Stomach (tissue), 8 donors: ENCODE measurements at regions not wholly inside any gene's neighbourhood (a gene's known extent, or its start where the extent isn't known, plus 50 kb on each side); places are given as distances from the start of the nearest gene placed in this dataset.
"Not testable (repeated sequence)": the region's sequence is repeated elsewhere in the genome, so short reads cannot be mapped to it uniquely, and the experiment has no call there.

Experiments
- DNase-seq, 2 donors: peaks; one replicate each; pipeline versions ENCODE4 v3.0.0 to v3.0.0-alpha.2; 2013 to 2019
- H3K27ac ChIP-seq, 5 donors: fragments of 200-600 bp in 4 of 5; sonication (generic) in 4 of 5; one replicate each; pipeline ENCODE4 v1.5.1; 2013 to 2019; ENCODE audit warnings: mild to moderate bottlenecking in 1 of 5, moderate library complexity in 1 of 5
- H3K27me3 ChIP-seq, 3 donors: fragments of 200-600 bp; sonication (generic); one replicate each; pipeline ENCODE4 v1.5.1; 2017 to 2019; ENCODE audit warnings: mixed run types in 1 of 3
- H3K36me3 ChIP-seq, 4 donors: fragments of 200-600 bp; sonication (generic); 1 replicate in 3 of 4; 2 replicates in 1 of 4; pipeline ENCODE4 v1.5.1; 2016 to 2019
- H3K4me1 ChIP-seq, 4 donors: fragments of 200-600 bp; sonication (generic); one replicate each; pipeline ENCODE4 v1.5.1; 2016 to 2019
- H3K4me3 ChIP-seq, 4 donors: fragments of 200-600 bp; sonication (generic) in 3 of 4; one replicate each; pipeline ENCODE4 v1.5.1; 2016 to 2019; ENCODE audit warnings: mild to moderate bottlenecking in 1 of 4
- H3K9me3 ChIP-seq, 4 donors: fragments of 200-600 bp; sonication (generic); one replicate each; pipeline ENCODE4 v1.5.1; 2016 to 2019
- WGBS, 5 donors: extraction: QIAGEN DNeasy Blood & Tissue Kit in 3 of 5; methylation state at CpG; one replicate each; pipeline versions ENCODE4 v1.1.5 to v1.1.7; 2013 to 2018; 5-methylcytosine and 5-hydroxymethylcytosine counted together
- intact Hi-C: fragments of 100-400 bp; cut with DNase I; formaldehyde crosslinking; loops from one replicate; pipeline ENCODE4 v1.15.1; 2023; ENCODE audit warnings: low total_unique reads
- donor health status: healthy with polysubstance abuse.
- donor health status: Bipolar disorder and iron deficiency.
- donor health status: healthy.

DNA sequence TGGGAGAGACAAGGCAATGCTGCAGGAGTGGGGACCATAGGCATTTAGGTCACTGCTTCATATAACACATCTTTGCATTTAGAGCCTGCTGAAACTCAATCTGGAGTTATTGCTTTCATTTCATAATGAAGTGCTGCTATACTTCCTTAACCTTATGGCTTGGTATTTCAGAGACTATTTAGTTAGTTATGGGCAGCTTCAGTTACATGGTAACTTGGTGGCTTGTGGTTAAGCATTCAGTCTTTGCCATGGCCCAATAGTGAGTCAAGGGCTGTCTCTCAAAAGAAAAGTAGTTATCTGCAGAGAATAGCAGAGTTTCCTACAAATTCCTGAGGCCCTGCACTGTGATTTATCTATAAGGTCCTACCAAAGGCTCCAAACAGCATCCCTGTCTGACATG lies 271.6 kb downstream of the ZFY start:
- H3K4me1 ChIP-seq, H3K9me3 ChIP-seq, intact Hi-C loops, DNase-seq, H3K36me3 ChIP-seq, H3K27ac ChIP-seq, H3K4me3 ChIP-seq, H3K27me3 ChIP-seq: not testable (repeated sequence)

DNA sequence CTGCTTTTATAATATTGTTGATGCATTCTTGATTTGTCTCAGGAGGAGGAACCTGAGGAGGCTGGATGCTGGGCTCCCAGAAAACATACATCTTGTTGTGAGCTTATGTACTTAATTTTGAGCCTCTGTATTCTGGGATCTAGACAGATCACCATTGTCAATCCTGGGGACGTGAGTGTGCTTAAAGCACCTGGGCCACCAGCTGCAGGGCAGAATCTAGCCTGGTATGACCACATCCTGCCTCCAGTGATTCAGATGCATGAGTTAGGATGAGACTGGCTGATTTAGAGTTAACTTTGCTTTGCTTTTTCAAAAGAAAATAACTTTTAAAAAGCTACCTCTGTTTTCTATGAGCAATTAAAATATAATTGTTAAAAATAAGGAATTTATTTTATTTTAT lies 278.0 kb downstream of the ZFY start:
- H3K27ac ChIP-seq, intact Hi-C loops, H3K36me3 ChIP-seq, DNase-seq, H3K27me3 ChIP-seq, H3K4me1 ChIP-seq, H3K9me3 ChIP-seq, H3K4me3 ChIP-seq: not testable (repeated sequence)
- WGBS, 5 donors, result 12 to 25% (median 13%) methylated on average over 1 of the region's 1 CpG; no CpG with 5 or more reads in 2 of the 5 donors

DNA sequence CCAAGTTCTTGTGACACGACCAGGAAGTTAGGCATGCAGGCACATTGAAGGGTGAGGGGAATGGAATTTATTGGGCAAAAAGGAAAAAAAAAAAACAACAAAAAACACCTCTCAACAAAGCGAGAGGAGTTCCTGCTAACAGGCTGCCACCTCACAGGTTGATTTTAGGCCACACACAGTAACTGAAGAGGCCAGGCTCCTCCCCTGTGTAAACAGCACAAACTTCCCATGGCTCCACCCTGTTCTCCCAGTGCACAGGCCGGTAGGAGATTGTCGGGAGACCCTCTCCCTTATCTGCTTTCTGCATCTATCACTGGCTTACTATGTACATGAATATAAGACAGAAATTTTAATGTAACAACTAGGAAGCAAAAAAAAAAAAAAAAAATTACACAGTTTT lies 283.0 kb downstream of the ZFY start:
- H3K36me3 ChIP-seq, H3K4me3 ChIP-seq, H3K27me3 ChIP-seq, H3K4me1 ChIP-seq, H3K9me3 ChIP-seq, intact Hi-C loops, H3K27ac ChIP-seq, DNase-seq: not testable (repeated sequence)
- 39 to 58% methylated on average over 3 of the region's 4 CpGs; no CpG with 5 or more reads in 3 of the 5 donors for WGBS, 5 donors

DNA sequence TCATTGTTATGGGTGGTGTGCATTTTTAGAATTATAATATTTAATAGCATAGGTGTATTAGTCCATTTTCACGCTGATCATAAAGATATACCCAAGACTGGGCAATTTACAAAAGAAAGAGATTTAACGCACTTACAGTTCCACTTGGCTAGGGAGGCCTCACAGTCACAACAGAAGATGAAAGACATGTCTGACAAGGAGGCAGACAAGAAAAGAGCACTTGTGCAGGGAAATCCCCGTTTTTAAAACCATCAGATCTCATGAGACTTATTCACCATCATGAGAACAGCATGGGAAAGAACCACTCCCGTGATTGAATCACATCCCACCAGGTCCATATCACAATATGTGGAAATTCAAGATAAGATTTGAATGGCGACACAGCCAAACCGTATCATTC lies 283.4 kb downstream of the ZFY start:
- H3K9me3 ChIP-seq, H3K36me3 ChIP-seq, intact Hi-C loops, H3K27me3 ChIP-seq, H3K27ac ChIP-seq, H3K4me3 ChIP-seq, H3K4me1 ChIP-seq, DNase-seq: not testable (repeated sequence)
- 58 to 83% (median 63%) methylated on average over 2 to 6 of the region's 6 CpGs; no CpG with 5 or more reads in 1 of the 5 donors for WGBS, 5 donors

GRCh38 chrY:3262911-3263310 lies 316.0 kb upstream of the TGIF2LY start:
- WGBS, 5 donors, result 66 to 85% (median 76%) methylated on average over 2 of the region's 2 CpGs; no CpG with 5 or more reads in 2 of the 5 donors

DNA sequence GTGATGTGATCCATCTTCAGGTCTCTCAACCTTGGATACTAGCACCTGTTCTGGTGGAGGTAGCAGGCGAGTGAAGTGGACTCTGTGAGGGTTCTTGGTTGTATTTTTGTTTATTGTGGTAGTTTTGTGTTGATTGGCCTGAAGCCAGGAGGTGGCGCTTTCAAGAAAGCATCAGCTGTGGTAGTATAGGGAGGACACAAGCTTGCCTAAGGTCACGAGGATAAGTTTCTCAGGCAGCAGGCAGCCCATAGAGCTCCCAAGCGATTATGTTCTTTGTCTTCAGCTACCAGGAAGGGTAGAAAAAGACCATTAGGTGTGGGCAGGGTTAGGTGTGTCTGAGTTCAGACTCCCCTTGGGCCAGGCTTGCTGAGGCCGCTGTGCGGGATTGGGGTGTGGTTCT lies 290.8 kb upstream of the TGIF2LY start:
- 54 to 81% (median 67%) methylated on average over 2 to 6 of the region's 6 CpGs; no CpG with 5 or more reads in 2 of the 5 donors for WGBS, 5 donors
- H3K4me3 ChIP-seq, H3K36me3 ChIP-seq, H3K27ac ChIP-seq, H3K4me1 ChIP-seq, H3K27me3 ChIP-seq, intact Hi-C loops, DNase-seq, H3K9me3 ChIP-seq: not testable (repeated sequence)

More at GRCh38 chrY:3262911-3263310, 316.0 kb upstream of the TGIF2LY start:
- DNase-seq, H3K27ac ChIP-seq, H3K36me3 ChIP-seq, H3K4me1 ChIP-seq, intact Hi-C loops, H3K27me3 ChIP-seq, H3K9me3 ChIP-seq, H3K4me3 ChIP-seq: not testable (repeated sequence)

DNA sequence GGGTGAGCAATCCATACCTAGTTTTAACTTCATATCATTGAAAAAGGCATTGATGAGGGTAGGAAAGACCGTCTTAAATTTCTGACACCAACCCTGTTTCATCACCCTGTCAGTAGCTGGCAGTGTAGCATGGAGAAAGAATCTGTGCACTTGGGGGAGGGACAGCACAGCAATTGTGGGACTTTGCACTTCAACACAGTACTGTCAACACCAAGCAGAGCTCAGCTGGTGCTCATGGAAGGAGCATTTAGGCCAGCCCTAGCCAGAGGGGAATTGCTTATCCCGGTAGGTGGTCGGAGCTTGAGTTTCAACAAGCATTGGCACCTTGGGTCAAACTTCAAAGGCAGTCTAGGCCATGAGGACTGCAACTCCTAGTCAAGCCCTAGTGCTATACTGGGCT lies 281.6 kb upstream of the TGIF2LY start:
- WGBS, 5 donors, result 38 to 79% (median 56%) methylated on average over 1 to 3 of the region's 3 CpGs; no CpG with 5 or more reads in 2 of the 5 donors
- intact Hi-C loops, H3K4me3 ChIP-seq, H3K36me3 ChIP-seq, H3K4me1 ChIP-seq, H3K27me3 ChIP-seq, H3K9me3 ChIP-seq, DNase-seq, H3K27ac ChIP-seq: not testable (repeated sequence)

DNA sequence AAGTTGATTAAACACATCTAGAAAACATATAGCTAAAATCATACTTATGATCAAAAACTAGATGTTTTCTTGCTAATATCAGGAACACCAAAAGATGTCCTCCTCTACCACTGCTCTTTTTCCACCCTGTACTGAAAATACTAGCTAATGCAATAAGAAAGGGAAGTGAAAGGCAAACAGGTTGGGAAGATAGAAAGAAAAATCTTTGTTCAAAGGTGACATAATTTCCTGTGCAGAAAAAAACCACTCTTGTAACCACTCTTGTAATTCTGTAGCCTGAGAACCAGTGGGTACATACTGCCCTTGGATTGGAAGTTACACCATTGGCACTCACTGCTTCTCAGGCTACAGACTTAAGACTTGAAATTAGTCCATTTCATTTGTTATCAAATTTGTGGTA lies 258.9 kb upstream of the TGIF2LY start:
- H3K9me3 ChIP-seq, H3K4me1 ChIP-seq, intact Hi-C loops, H3K27ac ChIP-seq, H3K36me3 ChIP-seq, DNase-seq, H3K4me3 ChIP-seq, H3K27me3 ChIP-seq: not testable (repeated sequence)

DNA sequence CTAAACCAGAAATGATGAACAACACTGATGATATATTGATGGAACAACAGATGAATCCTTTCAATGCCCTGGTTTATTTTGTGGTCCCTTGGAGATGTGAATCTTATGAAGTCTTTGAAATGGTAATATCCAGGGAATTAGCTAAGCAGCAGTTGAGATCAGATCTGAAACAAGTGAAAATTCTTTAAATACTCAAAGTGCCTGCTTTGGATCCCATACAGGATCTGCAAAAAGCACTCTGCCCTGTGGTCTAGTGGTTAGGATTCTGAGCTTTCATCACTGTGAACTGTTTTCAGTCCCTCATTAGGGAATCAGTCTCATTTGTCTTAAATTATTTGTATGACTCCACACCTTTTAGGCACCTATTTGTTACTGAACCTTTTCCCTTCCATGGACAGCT lies 211.3 kb upstream of the TGIF2LY start:
- intact Hi-C loops, H3K36me3 ChIP-seq, H3K9me3 ChIP-seq, H3K4me1 ChIP-seq, H3K27me3 ChIP-seq, H3K4me3 ChIP-seq, H3K27ac ChIP-seq, DNase-seq: not testable (repeated sequence)

DNA sequence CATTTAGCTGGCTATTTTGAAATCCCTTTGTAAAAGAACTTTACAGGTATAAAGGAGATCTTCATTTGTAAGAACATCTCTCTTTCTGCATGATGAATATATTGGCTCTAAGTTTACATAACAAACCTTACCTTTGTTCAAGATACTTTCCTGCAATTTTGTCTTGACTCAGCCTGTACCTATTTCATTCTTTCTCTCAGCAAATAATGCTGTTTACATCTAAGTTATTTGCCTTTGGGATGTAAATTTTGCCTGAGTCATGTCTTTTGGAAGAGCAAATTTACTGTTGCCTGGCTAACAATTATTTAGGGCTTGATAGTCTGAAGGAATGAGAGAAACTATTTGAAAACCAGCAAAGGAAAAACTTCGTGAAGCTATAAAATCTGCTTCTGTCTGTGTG lies 210.4 kb upstream of the TGIF2LY start:
- H3K4me1 ChIP-seq, H3K27ac ChIP-seq, H3K36me3 ChIP-seq, intact Hi-C loops, H3K9me3 ChIP-seq, DNase-seq, H3K27me3 ChIP-seq, H3K4me3 ChIP-seq: not testable (repeated sequence)
- 17 to 22% (median 20%) methylated on average over 1 of the region's 1 CpG; no CpG with 5 or more reads in 2 of the 5 donors for WGBS, 5 donors

DNA sequence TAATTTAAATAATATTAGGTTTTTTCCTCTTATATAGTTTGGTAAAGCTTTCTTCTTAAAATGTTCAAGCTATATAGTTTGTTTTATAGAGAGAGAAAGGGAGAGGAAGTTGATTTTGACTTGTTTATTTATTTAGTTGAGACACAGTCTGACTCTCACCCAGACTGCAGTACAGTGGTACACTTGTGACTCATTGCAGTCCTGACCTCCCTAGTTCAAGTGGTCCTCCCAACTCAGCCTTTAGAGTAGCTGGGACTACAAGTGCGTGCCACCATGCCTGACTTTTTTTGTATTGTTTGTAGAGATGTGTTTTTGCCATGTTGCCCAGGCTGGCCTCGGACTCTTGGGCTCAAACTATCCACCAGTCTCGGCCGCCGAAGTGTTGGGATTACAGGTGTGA lies 187.4 kb upstream of the TGIF2LY start:
- H3K4me1 ChIP-seq, DNase-seq, H3K4me3 ChIP-seq, H3K27me3 ChIP-seq, intact Hi-C loops, H3K9me3 ChIP-seq, H3K27ac ChIP-seq, H3K36me3 ChIP-seq: not testable (repeated sequence)
- 85 to 89% (median 87%) methylated on average over 5 of the region's 5 CpGs; no CpG with 5 or more reads in 2 of the 5 donors for WGBS, 5 donors

GRCh38 chrY:3404241-3404640 lies 174.6 kb upstream of the TGIF2LY start:
- 22 to 39% (median 30%) methylated on average over 3 of the region's 3 CpGs; no CpG with 5 or more reads in 2 of the 5 donors for WGBS, 5 donors
- H3K9me3 ChIP-seq, H3K27ac ChIP-seq, H3K4me1 ChIP-seq, DNase-seq, H3K36me3 ChIP-seq, H3K27me3 ChIP-seq, H3K4me3 ChIP-seq, intact Hi-C loops: not testable (repeated sequence)
